Adrenal gland (tissue), 5 donors: ENCODE measurements at regions not wholly inside any gene's neighbourhood (a gene's known extent, or its start where the extent isn't known, plus 50 kb on each side); places are given as distances from the start of the nearest gene placed in this dataset.

Experiments
- CTCF ChIP-seq, 6 experiments: fragments of 450-650 bp in 4 of 6; fragments of 200-600 bp in 2 of 6; sonication (generic) in 1 of 6; IDR thresholded peaks; 1 replicate in 5 of 6; 2 replicates in 1 of 6; pipeline versions ENCODE4 v1.5.1 to v1.8.0; 2016 to 2021; ENCODE audit warnings: antibody characterized with exemption in 6 of 6, mild to moderate bottlenecking in 2 of 6, moderate library complexity in 1 of 6
- POLR2A ChIP-seq, 2 donors: fragments of 450-650 bp; IDR thresholded peaks; one replicate each; pipeline ENCODE4 v1.6.1; 2017; ENCODE audit warnings: antibody characterized with exemption in 2 of 2, mild to moderate bottlenecking in 2 of 2, moderate library complexity in 1 of 2
- donor health status: DM: no; HTN: no; CAD: no.

DNA sequence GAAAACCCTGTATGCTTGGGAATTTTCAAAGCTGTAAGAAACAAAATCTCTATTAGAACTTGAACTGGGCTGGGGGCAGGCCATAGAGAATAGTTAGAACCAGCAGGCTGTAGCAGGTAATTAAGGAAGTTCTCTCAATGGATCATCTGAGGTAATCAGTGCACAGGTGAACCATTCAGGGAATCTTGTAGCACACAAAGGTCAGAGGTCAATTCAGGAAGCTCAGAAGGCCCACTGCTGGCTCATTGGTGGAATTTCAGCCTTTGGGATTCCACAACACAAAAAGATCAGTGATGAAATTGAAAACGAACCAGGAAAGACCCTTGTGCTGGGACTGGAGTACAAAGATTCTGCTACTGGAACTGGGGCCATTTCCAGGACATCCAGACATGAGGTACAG lies 82.0 kb downstream of the TMEM168 start:
- TF ChIP-seq CTCF (IDR thresholded peaks at IDR 0.05) (no peak), POLR2A (IDR thresholded peaks at IDR 0.05) (no peak)
